Neural cell (in vitro differentiated cells): ENCODE measurements at regions not wholly inside any gene's neighbourhood (a gene's known extent, or its start where the extent isn't known, plus 50 kb on each side); places are given as distances from the start of the nearest gene placed in this dataset.

ENCODE experiments used
- CTCF ChIP-seq: fragments of 450-650 bp; IDR thresholded peaks from 2 replicates; pipeline ENCODE4 v1.5.1; 2014; ENCODE audit warnings: antibody characterized with exemption, mild to moderate bottlenecking, moderate library complexity; ENCODE audit not compliant: poor library complexity, severe bottlenecking
- EP300 ChIP-seq: fragments of 450-650 bp; conservative IDR thresholded peaks from 2 replicates; pipeline ENCODE4 v1.6.1; 2014; ENCODE audit warnings: antibody characterized with exemption, mild to moderate bottlenecking, moderate library complexity; ENCODE audit not compliant: poor library complexity, severe bottlenecking
- EZH2 ChIP-seq: fragments of 200-600, 300-800 bp; shearing (Covaris generic), sonication (generic); IDR thresholded peaks from 2 replicates; pipeline ENCODE4 v1.6.1; 2014; ENCODE audit warnings: antibody characterized with exemption, low read length, borderline replicate concordance, mild to moderate bottlenecking; ENCODE audit not compliant: insufficient read depth, poor library complexity, severe bottlenecking
- POLR2AphosphoS5 ChIP-seq: IDR thresholded peaks from 2 replicates; pipeline ENCODE4 v1.6.1; 2012
- RAD21 ChIP-seq: fragments of 450-650 bp; conservative IDR thresholded peaks from 2 replicates; pipeline ENCODE4 v1.6.1; 2014; ENCODE audit warnings: antibody characterized with exemption, mild to moderate bottlenecking, moderate library complexity
- REST ChIP-seq: IDR thresholded peaks from 2 replicates; pipeline ENCODE4 v1.6.1; 2012; ENCODE audit warnings: borderline replicate concordance
- SMC3 ChIP-seq: fragments of 450-650 bp; conservative IDR thresholded peaks from 2 replicates; pipeline ENCODE4 v1.6.1; 2014; ENCODE audit warnings: antibody characterized with exemption, mild to moderate bottlenecking, moderate library complexity; ENCODE audit not compliant: poor library complexity
- TAF1 ChIP-seq: IDR thresholded peaks from 2 replicates; pipeline ENCODE4 v1.6.1; 2012; ENCODE audit warnings: low read depth

- TF ChIP-seq EP300 (no peak), SMC3 (no peak), CTCF (no peak), RAD21 (no peak), POLR2AphosphoS5 (no peak), EZH2 (no peak), TAF1 (no peak), REST (no peak)
These were observed 119.5 kb downstream of the EFNB2 start for GRCh38 chr13:106415971-106416370.
